ENCODE measurements at regions not wholly inside any gene's neighbourhood (a gene's known extent, or its start where the extent isn't known, plus 50 kb on each side); places are given as distances from the start of the nearest gene placed in this dataset.
"Not testable (repeated sequence)": the region's sequence is repeated elsewhere in the genome, so short reads cannot be mapped to it uniquely, and the experiment has no call there.

GRCh38 chr3:110620118-110620517 lies 451.5 kb upstream of the NECTIN3 start:
- DNase-seq (ENCODE audit: low read depth) = no peak

- DNase-seq (ENCODE audit: low read depth) = no peak
Measured at GRCh38 chr3:110623571-110623970, 448.0 kb upstream of the NECTIN3 start.

DNA sequence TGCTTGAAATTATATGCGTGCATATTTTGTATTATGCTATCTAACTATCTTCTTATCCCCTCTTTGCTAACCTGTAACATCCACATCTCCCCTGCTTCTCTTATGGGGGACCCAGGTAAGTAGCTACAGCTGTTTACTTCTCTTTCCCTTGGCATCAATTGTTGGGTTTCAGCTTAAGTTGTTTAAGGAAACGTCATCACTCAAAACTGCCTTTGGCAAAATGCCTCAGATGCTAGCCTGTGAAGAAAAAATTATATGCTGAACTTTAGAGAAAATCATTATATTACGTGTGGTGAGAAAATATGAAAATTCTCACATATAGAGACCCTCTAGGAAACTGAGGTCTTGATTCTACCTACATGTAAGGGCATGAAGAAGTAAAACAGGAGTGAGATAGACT lies 447.0 kb upstream of the NECTIN3 start:
- DNase-seq (ENCODE audit: low read depth) = no peak

DNA sequence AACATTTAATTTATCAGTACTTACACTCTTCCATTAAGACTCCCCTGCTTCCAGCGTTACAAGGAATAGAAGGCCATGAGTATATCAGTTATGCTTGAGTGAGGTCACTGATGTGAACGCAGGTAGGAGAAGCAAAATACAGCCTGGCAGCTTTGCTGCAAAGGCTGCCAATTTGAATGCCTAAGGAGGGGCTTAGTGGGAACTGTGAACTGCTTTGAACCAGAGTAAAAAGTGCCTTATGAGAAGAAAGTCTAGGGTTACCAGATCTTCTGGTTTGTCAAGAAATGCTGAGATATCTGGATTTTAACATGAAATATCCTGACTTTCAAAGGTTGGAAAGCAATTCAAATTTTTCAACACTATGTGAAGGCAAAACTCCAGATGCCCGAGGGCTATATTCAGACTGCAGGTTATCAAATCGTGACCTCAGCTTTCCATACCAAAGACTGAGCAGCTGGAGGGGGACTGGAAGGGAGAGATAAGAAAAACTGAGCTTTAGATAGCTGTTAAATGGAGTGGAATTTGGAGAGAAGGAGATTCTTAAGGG lies 446.3 kb upstream of the NECTIN3 start:
- no peak for DNase-seq (ENCODE audit: low read depth)

GRCh38 chr3:110626652-110627111 lies 444.9 kb upstream of the NECTIN3 start:
- not testable (repeated sequence) for DNase-seq (ENCODE audit: low read depth)

DNA sequence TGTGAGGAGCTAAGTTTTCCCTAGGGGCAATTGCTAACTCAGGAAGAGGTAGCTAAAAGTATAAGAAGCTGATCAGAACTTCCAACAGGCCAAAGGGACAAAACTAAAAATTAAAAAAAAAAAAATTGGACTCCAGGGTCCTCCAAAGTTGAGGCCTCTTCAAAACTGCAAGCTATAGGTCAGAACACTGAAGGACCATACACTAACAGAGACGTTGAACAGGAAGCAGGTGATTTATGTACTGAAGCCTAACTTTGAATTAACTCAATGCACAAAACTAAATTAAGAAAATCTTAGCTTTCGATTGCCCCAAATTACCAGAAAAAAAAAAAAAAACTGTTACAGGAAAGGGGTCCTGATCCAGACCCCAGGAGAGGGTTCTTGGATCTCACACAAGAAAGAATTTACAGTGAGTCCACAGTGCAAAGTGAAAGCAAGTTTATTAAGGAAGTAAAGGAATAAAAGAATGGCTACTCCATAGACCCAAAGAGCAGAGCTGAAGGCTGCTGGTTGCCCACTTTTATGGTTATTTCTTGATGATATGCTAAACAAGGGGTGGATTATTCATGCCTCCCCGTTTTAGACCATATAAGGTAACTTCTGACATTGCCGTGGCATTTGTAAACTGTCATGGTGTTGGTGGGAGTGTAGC lies 442.8 kb upstream of the NECTIN3 start:
- DNase-seq (ENCODE audit: low read depth) = no peak

- DNase-seq (ENCODE audit: low read depth) = no peak
Measured at GRCh38 chr3:110629917-110630316, 441.7 kb upstream of the NECTIN3 start.

GRCh38 chr3:110644203-110644602 lies 427.4 kb upstream of the NECTIN3 start:
- no peak for DNase-seq (ENCODE audit: low read depth)

- DNase-seq (ENCODE audit: low read depth) = no peak
Measured at GRCh38 chr3:110646055-110646454, 425.6 kb upstream of the NECTIN3 start.

GRCh38 chr3:110646496-110646895 lies 425.1 kb upstream of the NECTIN3 start:
- DNase-seq (ENCODE audit: low read depth) = no peak

GRCh38 chr3:110647586-110647985 lies 424.0 kb upstream of the NECTIN3 start:
- DNase-seq (ENCODE audit: low read depth) = no peak

DNA sequence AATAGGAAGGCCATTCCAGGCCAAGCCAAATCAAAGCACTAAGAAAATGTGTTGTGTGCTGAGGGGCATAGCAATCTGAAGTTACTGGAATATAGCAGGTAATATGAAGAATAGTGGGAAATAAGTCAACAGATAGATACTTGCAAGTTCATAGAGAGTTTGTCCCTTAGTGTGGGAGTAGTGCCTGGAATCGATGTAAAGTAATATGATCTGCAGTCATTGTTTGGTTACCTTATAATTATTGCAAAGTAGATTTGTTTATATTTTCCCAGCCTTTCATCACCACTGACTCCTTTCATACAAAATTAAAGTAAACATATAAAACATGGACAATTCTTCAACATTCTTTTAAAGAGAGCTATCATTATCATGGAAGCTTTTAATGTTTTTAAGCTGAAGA lies 420.9 kb upstream of the NECTIN3 start:
- no peak for DNase-seq (ENCODE audit: low read depth)

DNA sequence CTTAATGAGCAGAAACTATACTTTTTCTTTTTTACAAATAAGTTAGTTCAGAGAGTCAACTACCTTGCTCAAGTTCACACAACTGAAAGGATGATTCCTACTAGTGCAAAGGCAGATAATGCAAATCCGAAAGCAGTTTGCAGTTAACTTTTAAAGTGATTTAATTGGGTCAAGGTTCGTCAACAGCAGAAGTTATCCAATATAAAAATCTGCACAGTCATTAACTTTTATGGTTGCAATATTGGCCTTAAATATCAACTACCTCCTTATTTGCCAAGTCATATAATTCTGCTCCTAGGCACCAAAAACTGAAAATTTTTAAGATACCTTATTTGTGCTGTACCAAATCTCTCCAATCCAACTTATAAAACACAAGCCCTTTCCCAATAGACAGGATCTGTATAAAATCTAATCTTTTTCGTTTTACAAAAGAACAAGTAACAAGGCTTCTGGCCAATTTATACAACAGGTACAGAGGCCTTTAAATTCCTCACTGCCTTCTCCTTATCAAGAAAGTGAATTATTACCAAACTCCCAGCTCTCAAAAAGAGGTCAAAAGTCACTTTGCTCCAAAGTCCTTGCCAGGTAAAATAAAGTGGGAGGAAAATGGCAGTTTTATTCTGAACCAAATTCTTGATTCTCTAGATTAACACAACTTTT lies 416.6 kb upstream of the NECTIN3 start:
- DNase-seq (ENCODE audit: low read depth) = no peak

DNA sequence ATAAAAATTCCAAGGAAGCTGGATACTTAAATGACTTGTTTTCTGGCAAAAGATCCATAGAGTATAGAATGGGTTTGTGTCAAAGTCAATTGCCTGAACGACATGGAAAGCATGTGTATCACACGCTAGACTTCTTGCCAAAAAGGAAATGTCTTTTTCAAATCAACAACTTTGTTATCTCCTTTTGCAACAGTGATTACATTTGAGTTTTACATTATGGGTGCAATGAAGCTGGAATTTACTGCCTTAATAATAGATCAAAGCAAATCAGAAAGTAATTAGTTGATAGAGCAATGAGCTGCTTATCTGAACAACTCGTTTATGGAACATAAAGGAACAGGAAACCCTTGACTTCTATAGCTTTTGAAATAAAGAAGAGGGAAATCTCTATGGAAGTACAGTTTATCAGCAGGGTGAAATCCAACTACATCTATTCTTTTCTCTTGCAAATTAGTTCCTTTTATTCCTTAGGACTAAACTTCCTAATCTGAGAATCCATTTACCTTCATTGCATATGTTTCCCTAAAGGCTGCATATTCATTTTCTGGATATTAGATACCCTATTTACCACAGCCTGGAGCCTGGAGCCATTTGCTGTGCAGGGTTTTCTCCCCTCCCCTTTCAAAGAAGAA lies 415.1 kb upstream of the NECTIN3 start:
- DNase-seq (ENCODE audit: low read depth) = no peak

DNA sequence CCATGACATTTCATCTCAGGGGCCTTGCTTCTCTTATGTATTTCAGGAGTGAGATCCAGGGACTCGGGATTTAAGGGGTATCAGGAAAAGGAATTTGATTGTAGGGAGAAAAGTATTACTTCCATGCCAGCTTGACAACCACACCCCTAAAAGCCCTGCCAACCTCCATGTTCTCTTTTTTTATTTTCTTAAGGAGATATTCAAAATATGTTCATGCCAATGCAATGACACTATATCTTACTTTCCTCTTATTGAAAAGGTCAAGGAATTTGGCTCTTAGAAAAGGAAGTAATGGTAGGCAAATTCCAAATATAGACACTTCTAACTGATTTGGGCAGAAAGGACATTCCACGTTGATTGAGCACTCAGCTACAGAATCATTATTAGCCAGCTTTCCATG lies 407.5 kb upstream of the NECTIN3 start:
- no peak for DNase-seq (ENCODE audit: low read depth)

GRCh38 chr3:110666495-110666894 lies 405.1 kb upstream of the NECTIN3 start:
- no peak for DNase-seq (ENCODE audit: low read depth)

GRCh38 chr3:110667216-110667615 lies 404.4 kb upstream of the NECTIN3 start:
- no peak for DNase-seq (ENCODE audit: low read depth)

DNA sequence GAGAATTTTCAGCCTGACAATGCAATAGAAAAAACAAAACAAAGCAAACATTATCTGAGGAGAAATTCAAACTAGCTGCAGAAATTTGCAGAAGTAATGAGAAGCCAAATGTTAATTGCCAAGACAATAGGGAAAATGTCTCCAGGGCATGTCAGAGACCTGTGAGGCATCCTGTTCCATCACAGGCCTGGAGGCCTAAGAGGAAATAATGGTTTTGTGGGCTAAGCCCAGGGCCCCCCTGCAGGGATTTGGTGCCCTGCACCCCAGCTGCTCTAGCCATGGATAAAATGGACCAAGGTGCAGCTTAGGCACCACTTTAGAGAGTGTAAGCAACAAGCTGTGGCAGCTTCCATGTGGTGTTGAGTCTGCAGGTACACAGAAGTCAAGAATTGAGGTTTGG lies 401.2 kb upstream of the NECTIN3 start:
- no peak for DNase-seq (ENCODE audit: low read depth)

DNA sequence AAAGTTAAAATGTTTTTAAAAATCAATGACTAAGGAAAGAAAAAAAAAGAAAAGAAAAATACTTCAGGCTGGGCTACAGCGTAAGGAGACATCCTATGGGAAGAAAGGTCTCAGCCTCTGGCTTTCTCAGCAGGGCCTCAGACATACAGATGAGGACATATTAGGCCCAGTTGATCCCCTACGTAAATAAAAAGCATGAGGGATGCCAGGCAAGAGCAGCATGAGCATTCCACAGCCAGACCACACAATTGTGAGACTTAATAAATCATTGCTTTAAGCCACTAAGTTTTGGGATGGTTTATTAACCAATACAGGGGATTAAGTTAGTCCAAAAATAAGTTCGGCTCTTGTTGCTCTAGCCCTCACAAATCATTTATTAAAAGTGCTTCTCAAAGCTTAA lies 394.1 kb upstream of the NECTIN3 start:
- DNase-seq (ENCODE audit: low read depth) = no peak

DNA sequence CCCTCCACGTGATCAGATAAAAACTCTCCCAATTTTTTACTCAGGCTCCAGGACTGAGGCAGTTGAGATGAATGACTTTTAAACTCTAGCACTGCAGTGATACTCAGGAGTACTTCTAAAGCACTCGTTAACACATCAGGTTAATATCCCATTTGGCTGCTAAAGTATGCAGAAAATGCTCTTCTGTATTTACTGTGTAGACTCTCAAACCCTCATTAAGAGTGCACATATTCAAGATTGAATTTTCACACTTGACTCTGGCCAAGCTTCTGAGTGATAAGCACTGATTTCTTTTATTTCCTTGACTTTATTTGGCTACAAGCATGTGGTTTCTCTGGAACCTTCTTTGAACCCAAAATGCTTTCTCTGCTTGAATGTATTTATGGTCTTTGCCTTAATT lies 392.3 kb upstream of the NECTIN3 start:
- DNase-seq (ENCODE audit: low read depth) = no peak

GRCh38 chr3:110680450-110680849 lies 391.2 kb upstream of the NECTIN3 start:
- DNase-seq (ENCODE audit: low read depth) = no peak

GRCh38 chr3:110684466-110684865 lies 387.1 kb upstream of the NECTIN3 start:
- no peak for DNase-seq (ENCODE audit: low read depth)

- DNase-seq (ENCODE audit: low read depth) = no peak
Measured at GRCh38 chr3:110685630-110686029, 386.0 kb upstream of the NECTIN3 start.
